ENCODE measurements at regions not wholly inside any gene's neighbourhood (a gene's known extent, or its start where the extent isn't known, plus 50 kb on each side); places are given as distances from the start of the nearest gene placed in this dataset.

DNA sequence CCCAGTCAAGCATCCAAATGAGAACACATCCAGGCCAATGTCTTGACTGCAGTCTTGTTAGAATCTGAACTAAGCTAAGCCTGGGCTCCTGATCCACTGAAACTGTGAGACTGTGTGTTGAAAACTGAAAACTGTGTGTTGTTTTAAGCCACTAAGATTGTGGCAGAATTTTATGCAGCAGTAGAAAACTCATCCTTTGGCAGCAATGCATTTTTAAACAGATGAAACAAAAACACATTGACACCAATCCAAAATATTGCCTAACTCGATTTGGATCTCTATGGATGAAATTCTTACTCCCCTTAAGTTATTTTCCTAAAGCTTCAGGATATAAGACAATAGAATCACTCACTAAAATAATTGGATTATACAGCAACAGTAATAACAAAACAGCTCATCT lies 202.3 kb upstream of the KLF12 start:
- no peak for DNase-seq

DNA sequence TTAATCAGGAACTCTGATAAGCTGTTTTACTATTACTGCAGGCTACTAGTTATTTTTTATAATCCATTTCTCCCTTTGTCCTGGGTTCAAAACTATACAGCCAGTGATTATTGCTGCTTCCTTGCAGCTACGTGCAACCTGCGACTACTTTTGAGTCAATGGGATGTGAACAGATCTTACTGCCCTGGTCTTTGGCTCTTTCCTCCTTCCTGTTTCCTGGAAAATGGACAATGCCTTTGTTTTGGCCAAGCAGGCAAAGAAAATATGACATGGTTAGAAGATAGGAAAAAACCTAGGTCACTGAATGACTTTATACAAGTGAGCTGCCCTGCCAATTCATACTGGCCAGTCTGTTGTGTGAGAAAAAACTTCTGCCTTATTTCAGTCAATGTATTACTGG lies 201.2 kb upstream of the KLF12 start:
- DNase-seq: no peak

DNA sequence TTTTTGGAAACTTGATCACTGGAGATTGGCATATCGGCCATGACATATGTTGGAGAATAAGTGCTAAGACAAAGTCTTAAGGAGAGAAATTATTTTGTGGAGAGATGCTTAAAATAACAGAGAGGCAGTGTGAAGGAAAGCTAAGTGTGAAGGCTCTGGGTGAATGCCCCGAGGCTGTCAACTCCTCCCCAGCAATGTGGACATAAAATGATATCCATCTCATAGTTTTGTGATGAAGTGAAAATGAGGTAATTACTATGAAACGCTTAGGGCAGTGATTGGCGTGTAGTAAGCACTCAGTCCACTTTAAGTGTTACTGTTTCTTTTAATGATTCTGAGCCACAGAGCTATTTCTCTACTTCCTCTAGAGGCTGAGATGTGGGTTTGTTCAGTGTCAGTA lies 195.8 kb upstream of the KLF12 start:
- no peak for DNase-seq

DNA sequence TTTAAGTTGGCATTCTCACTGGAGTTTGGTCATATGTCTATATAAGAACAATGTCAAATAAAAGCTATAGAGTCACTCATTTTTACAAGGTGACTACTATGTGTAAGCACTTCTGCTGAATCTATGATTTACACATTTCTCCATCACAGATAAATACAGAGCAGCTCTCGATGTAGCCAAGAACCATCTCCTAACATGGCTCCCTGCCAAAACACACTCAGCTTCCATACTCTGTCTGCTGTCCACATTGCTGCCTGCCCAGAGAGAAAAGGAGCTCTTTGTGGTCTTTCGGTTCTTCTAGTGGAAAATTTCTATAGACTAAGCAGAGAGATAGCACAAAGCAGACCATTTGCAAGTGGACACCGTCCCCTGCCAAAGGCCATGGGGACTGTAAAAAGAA lies 190.9 kb upstream of the KLF12 start:
- no peak for DNase-seq

DNA sequence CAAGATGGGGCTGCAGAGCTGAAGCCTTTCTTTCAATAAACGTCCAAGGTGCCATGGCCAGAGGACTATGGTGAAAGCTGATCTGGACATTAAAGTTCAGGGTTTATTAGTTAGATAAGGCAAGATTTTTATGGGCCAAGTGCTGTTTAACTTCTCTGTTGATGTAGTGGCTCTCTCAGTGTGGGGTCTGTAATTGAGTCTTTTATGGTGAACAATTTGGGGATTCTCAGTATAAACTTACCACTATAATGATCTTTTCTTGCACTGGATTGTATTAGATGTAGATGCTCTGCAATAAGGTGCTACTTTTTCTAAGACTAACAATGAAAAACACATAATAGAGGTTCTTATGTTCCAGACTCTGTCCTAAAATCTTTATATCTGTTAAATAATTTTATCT lies 190.1 kb upstream of the KLF12 start:
- no peak for DNase-seq

DNA sequence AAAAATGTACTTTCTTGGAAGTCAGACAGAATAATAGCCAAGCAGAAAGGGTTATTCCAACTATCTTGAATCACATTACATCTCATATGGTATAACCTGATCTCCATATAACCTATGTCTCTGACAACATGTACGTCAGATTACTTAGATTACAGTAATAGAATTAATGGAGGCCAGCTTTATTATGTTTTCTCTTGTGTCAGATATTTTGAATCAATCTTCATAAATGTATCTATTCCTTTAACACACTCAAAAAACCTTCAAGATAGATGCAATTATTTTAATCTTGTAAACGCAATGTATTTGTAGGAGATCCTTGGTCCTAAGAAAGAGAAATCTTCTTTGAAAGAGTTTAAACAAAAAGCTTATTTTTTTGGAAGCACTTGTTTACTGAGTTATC lies 188.4 kb upstream of the KLF12 start:
- DNase-seq: no peak

DNA sequence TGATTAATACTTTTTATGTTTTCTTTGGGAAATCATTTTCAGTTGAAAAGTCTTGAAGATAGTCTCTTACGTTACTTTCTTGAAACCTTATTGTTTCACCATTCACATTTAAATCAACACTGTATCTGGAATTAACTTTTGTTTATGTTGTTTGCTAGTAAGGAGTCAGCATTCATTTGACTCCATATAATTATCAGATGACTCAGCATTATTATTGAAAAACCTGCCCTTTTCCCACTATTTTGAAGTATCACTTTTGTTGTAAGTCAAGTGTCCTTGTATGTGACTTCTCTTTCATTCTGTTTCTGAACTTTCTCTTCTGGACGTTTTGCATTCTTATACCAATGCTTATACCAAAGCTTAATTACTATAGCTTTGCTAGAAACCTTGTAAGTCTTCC lies 186.1 kb upstream of the KLF12 start:
- DNase-seq: no peak

DNA sequence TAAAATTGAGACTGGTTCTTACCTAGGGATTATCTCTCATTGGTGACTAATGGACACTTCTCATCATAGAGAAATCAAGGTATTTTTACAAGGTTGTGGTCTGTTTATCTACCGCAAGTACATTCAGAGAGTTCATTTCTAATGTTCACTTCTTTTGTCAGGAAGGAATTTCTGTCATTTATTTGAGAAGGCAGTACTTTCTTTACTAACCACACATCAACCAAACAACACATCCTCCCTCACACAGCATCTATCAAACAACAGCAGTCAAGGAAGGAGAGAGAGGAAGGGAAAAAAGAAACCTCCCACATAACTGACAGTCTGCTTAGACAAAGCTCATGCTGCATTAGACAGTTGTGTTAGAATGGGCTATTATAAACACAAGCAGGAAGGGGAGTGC lies 182.3 kb upstream of the KLF12 start:
- peak in 1 of 5 experiments; percentile 19 for DNase-seq

DNA sequence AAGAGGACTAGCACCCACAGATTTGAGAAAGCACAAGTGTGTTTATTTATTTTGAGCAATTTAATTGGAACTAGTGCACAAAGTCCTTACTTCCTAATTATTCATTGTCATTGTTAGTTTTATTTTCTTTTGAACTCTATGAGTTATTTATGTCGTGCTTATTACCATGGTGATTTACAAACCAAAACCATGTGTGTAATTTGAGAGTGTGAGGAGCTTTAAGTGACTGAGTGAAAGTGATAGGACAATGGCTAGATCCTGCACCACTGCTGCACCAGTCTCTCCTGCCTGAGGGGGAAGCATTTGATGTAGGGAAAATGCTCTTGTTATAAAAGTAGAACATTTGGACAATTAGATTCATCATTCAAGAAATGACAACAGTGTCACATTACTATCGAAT lies 172.3 kb upstream of the KLF12 start:
- peak in 1 of 5 experiments; percentile 11 for DNase-seq

DNA sequence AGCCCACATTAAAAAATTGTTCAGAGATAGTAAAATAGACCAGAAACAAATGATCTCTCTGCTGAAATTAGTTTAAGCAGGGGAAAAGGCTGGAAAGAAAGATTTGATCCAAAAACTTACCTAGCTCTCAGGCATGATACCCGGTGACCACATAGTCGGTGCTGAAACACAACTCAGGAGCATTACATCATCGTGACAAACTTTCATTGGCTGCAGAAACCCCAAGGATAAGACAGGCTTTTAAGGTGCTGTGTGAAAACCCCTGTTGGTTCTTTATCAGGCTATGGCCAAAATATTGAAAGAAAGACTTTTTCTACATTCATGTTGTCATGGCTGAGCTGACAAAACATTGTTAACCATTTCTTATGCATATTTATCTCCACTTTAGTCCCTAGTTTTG lies 171.7 kb upstream of the KLF12 start:
- no peak for DNase-seq

DNA sequence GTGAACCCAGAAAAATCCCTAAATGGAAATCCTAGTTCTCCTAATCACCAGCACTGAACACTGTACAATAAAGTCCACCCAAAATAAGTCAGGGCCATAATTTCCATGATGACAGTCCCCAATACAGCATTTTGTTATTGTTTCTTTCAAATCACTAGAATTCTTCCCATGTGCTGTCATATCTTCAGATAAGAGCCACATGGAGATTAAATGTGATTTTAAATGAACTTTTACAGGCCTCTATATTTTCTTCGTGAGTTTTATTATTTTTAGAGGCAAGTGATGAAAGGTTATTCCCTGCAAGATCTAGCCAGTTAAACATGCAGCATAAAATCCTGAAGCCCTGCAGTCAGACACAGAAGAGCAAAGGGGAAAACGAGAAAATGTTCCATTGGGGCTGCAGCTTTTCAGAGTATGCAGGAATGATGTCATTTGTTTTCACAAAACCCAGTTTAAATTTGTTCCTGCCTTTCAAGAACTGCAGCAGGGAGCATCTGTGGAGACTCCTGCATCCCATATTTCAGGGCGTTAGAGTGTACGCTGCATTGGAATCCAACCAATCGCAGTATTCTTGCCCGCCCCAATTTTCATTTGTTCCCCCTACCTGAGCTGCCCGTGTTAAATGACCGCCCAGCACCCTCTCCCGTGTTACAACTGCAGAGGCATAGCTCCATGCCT lies 167.2 kb upstream of the KLF12 start:
- no peak for DNase-seq

DNA sequence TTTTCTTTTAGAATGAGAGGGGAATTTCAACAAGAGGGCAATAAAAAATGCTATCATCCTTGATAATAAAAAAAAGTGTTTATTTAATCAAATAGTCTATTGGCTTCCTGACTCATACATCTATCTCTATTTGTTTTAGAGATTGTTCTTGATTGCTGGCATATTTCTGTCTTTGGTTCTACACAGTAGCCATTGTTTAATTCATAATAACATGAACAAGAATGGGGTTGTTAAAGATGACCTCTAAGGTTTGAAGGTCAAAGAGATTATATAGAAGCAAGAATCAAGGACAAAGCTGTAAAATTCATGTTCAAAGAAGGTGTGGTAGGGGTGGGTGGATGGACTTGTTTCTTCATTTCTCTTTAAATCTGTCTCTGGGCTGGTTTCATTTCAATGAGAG lies 166.0 kb upstream of the KLF12 start:
- DNase-seq: no peak

DNA sequence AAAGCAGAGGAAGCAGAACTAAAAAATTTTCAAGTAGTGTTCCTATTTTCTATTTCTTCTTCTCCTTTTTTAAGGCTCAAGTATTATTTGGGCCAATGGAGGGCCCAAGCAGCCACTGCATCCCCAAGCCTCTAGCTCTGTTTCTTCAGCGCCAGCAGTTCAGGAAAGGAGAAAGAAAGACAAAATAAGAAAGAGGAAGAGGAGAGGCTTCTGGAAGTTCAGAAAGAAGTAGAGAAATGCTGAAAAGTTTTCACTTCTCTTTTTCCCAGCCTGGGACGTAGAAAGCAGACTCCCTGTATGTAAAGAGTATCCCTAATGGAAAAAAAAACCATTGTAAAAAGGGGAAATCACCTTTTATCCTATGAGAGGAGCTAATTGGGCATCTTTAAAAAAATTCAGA lies 165.5 kb upstream of the KLF12 start:
- DNase-seq: no peak

DNA sequence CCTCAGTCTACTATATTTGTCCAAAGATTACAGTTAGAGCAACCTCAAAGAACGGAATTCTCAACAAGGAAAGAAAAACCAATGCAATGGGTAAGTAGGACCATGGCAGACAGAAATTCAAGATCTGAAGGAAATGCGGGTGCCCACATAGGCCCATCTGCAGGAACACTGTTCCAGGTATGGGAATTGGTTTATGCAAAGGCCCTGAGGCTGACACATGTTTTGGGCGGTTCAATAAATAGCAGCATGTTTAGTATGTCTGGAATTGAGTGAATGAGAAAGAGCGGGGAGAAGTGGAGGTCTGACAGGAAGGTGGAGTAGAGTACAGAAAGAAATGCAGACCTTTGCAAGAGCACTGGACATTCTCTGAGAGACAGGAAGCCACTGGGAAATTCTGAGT lies 164.7 kb upstream of the KLF12 start:
- no peak for DNase-seq

DNA sequence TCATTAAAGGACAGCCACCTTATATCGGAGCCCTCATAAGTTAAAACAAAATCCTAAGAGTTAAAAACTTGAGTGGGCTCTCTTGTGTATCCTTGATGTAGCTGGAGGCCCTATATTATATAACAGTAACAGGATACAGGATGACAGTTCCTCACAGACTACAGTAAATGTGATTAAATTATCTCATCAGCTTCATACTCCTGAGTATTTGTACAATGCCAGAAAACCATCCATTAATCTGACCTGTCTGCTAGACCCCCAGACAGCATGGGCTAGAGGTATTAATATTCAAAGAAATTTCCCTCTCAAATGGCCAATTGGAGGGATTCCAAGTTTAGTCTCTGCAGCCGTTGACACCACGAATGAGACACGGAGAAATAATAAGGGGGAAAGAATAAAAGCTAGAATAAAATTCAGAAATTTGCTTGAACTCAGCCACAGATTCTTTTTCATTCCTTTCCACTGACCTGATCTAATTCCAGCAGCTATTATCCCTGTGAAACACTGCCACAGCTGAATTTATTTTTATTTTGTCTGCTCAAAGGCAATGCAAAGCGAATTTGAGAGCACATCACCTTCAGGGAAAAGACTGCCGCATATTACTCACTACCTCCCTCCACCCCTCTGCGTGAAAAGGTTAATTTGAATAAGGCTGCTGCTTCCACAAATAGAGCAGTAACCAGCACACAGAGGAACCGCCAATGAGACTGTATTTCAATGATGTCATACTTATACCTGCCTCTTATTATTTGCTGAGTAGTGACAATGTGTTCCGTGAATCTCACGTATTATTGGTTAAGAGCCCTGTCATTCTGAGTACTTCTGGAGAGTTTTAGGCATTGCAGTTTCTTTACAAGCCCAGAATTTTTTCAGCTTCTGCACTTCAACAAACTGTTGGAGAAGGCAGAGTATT lies 155.9 kb upstream of the KLF12 start:
- DNase-seq: peak in 2 of 5 experiments; percentile 27 to 38

DNA sequence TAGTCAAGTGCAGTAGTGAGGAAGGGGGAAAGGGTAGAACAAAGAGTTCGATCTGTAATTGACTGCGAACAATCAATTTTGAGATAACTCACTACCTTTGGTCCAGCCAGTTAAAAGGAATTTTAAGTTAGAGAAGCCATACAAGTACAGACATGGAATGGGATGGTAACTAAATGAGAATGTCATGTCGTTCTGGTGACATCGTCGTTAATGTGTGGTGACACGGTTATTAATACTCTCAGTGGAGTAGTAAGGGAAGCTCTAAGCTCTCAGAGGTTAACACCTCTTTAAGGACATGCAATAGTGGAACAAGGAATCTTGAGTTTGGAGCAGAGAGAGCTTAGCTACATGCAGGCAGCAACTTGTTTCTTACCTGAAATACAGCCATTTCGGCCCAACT lies 154.9 kb upstream of the KLF12 start:
- no peak for DNase-seq

DNA sequence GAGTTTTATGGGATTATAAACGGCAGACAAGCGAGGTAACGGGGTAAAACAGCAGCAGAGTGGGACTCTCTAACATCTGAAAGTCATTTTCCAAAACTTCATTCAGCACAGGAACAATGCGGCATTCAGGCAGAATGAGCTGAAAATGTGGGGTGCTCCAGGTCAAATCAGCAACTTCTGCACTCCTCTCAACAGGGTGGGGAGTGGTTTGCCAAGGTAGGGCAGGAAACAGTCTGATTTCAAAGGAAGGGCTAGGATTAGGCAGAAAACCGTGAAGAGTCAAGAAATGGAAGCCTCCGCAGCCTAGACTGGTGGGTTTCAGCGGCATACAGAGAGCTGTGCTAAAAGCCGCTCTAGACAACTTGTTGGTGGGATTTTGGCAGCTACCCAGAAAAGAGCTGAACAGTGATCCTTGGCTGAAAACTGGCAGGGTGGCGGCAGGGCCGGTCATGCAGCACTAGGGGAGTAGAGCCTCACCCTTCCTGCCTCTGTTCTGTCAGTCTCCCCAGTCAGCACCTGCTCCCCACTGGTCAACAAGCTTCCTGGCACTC lies 154.2 kb upstream of the KLF12 start:
- DNase-seq: peak in 1 of 5 experiments; percentile 14

DNA sequence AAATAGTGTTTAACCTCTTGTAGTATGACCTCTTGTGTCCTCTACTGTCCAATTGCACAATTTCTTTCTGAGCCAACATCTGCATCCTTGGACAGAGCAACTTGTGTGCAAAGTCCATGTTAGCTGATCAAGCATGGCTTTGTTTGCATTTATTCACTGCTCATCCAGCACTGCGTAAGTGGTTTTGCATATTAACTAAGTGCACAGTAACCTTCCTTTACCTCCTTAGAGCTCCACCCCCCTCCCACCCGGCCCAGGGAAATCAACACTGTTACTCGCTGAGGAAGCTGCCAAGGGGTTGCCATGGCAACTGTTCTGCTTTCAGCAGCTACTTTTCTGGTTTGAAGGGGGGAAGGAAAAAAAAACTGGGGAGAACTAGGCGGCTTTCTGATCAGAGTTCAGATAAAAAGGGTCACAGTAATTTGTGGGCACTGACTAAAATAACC lies 153.5 kb upstream of the KLF12 start:
- DNase-seq: peak; percentile 55 to 91 (median 80)

DNA sequence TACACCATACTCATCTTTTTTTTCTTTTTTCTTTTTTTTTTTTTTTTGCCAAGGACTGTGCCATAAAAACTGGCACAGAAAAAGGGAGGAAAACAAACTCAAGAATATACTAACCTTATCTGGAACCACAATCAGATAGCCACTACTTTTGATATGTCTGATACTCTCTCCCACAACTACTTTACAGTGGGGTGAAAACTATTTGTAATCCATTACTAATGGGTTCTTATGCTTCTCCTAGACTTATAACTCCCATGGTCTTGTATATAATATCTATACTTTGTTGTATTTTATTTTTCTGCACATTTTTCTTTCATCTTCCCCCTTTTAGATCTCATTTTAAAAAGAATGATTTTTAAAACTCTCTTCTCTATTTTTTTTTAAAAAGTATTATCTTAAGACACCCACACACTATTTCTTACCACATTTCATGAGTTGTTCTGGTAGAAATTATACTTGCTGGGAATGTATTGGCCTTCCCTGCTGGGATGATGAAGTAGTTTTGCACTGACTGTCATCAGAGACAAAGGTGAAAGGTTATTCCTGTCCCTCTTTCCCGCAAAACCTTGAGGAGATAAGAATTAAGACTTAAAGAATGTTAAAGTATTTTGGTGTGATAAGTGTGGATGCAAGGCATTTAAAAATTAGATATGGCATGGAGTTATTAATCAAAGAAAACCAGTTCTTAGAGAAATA lies 146.7 kb upstream of the KLF12 start:
- DNase-seq: peak in 1 of 5 experiments; percentile 42

DNA sequence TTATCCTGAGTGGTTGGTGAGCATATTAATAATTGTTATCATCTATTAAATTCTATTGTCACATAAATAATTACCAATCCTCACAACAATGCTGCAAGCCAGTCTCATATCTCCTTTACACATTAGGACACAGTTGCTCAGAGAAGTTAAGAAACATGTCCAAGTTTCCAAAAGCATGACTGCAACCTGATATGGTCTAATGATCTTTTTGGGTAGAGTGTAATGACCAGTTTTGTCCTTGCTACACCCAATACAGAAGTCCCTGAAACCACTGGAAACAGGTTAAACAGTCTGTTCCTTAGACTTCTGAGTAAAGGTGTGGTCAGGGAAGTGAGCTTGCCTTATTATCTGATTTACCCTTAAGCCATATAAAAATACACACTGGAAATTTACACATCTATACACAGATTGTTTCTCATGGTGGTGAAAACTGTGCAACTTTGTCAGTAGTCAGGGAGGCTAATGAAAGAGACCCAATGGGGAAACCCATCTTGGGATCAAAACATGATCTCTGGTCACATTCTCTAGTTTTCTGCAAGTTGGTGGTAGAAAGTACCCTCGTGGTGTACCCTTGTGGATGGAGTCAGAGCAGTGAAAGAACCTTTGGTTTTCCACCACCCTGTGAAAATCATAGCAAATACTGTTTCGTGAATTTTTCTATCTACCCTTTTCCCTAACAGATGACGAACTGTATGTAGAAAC lies 146.0 kb upstream of the KLF12 start:
- peak in 1 of 5 experiments; percentile 19 for DNase-seq

DNA sequence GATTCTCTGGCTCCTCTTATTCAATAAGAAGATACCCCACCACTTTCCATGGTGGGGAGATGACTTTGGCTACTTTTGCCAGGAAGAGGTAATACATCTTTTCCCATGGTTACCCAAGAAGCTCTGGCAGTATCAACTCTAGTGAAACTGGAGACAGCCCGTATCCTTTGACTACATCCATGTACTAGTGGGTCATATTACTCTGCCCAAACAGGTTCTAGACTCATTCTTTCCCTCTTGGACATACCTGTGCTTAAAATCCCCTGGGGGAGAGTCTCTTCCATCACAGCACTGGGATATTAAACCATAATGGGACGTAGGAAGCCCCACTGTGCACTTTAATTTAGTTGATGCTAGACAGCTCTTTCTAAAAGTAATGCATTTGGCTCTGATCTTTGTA lies 144.7 kb upstream of the KLF12 start:
- no peak for DNase-seq

DNA sequence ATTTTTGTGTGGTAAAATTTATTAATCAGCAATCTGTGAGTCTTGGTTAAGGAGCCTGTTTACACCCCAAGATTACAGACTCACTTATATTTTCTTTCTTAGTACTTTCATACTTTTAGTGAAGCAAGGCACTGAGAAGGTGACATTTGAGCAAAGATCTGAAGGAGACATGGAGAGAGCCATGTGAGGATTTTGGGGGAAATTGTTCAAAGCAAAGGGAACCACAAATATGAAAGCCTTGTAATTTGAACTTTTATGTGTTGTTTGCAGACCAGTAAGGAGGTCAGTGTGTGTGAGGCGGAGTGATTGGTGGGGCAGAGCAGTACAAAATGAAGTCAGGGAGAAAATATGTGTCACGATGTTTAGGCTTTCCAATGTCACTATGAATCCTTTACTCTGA lies 140.7 kb upstream of the KLF12 start:
- DNase-seq: no peak

DNA sequence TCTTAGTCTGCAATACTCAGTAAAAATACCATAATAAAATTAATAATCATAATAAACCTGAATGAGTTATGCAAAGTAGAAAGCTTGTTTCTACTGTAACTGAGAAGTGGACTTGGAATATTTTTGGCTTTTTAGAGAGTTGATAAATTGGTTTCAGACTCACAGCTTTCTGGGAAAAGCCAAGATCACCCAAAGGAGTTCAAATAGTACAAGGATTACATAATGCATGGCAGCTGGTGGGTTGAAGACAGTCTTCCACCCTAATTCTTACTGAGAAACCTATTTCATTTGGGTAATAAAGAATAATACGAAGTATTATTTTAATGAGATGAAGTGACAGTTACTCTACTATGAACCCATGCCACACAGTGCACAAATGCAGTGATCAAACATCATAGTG lies 139.4 kb upstream of the KLF12 start:
- DNase-seq: no peak
